Neutrophil (primary cell): ENCODE measurements at regions not wholly inside any gene's neighbourhood (a gene's known extent, or its start where the extent isn't known, plus 50 kb on each side); places are given as distances from the start of the nearest gene placed in this dataset.

ENCODE experiments used
- H3K27ac ChIP-seq: fragments of 200-600 bp; sonication (generic); 2 replicates; pipeline ENCODE4 v1.5.1; 2016; ENCODE audit warnings: mild to moderate bottlenecking, moderate library complexity
- H3K27me3 ChIP-seq: fragments of 200-600 bp; sonication (generic); 2 replicates; pipeline ENCODE4 v1.6.0; 2016; ENCODE audit warnings: mild to moderate bottlenecking
- H3K36me3 ChIP-seq: fragments of 200-600 bp; sonication (generic); 2 replicates; pipeline ENCODE4 v1.5.1; 2017
- H3K4me1 ChIP-seq, 2 experiments: fragments of 200-600 bp in 1 of 2; sonication (generic) in 1 of 2; 1 replicate in 1 of 2; 2 replicates in 1 of 2; pipeline versions ENCODE4 v1.5.1 to v1.6.1; 2013 to 2016; ENCODE audit warnings: low read depth in 1 of 2, low read length in 1 of 2, mild to moderate bottlenecking in 1 of 2, moderate library complexity in 1 of 2; ENCODE audit not compliant: control insufficient read depth in 1 of 2, insufficient read depth in 1 of 2
- H3K4me3 ChIP-seq, 2 experiments: fragments of 200-600 bp in 1 of 2; sonication (generic) in 1 of 2; 1 replicate in 1 of 2; 2 replicates in 1 of 2; pipeline ENCODE4 v1.5.1; 2013 to 2016; ENCODE audit warnings: low read depth in 1 of 2, low read length in 1 of 2, mild to moderate bottlenecking in 1 of 2, moderate library complexity in 1 of 2
- H3K9me3 ChIP-seq: fragments of 200-600 bp; sonication (generic); 2 replicates; pipeline ENCODE4 v1.5.1; 2016
- CTCF ChIP-seq: fragments of 200-600 bp; sonication (generic); IDR thresholded peaks from 2 replicates; pipeline ENCODE4 v1.5.1; 2016; ENCODE audit warnings: antibody characterized with exemption

DNA sequence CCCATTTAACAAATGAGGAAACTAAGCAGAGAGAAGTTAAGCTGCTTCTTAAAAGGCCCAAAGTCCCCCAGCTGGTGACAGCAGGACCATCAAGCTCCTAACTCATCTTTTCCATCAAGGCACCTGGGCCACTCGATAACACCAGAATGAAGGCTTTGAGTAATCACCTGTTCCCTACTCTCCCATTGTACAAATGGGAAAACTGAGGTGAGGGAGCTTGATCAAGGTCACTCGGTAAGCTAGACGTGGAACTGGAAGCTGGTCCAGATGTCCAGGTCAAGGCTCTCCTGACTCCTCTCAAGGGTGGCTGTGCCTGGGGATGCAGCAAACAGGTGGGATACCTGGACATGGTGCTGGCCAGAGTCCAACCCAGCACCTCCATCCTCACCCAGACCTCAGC is 90.6 kb upstream of the SHB start:
- peaks cover 7% of the 10 kb centered on the region for H3K27me3 ChIP-seq
- no peak for TF ChIP-seq CTCF
- no peaks in the 10 kb centered on the region for H3K9me3 ChIP-seq
- no peaks in the 10 kb centered on the region for H3K36me3 ChIP-seq
- no peak overlapping the region for H3K27ac ChIP-seq
- H3K4me3 ChIP-seq: no peak overlapping the region
- H3K4me1 ChIP-seq: no peaks in the 10 kb centered on the region

- Histone ChIP-seq H3K4me3 (no peak overlapping the region), H3K9me3 (no peaks in the 10 kb centered on the region), H3K36me3 (no peaks in the 10 kb centered on the region), H3K27me3 (no peaks in the 10 kb centered on the region), H3K27ac (no peak overlapping the region), H3K4me1 (no peaks in the 10 kb centered on the region)
- TF ChIP-seq CTCF: no peak
Measured at GRCh38 chr9:38158628-38159027, 89.6 kb upstream of the SHB start.

- no peak for TF ChIP-seq CTCF
- no peak overlapping the region for H3K4me3 ChIP-seq
- no peaks in the 10 kb centered on the region for H3K4me1 ChIP-seq
- H3K27me3 ChIP-seq: no peaks in the 10 kb centered on the region
- H3K9me3 ChIP-seq: no peaks in the 10 kb centered on the region
- H3K36me3 ChIP-seq: no peaks in the 10 kb centered on the region
- no peak overlapping the region for H3K27ac ChIP-seq
Measured at GRCh38 chr9:38157711-38158110, 88.7 kb upstream of the SHB start.

DNA sequence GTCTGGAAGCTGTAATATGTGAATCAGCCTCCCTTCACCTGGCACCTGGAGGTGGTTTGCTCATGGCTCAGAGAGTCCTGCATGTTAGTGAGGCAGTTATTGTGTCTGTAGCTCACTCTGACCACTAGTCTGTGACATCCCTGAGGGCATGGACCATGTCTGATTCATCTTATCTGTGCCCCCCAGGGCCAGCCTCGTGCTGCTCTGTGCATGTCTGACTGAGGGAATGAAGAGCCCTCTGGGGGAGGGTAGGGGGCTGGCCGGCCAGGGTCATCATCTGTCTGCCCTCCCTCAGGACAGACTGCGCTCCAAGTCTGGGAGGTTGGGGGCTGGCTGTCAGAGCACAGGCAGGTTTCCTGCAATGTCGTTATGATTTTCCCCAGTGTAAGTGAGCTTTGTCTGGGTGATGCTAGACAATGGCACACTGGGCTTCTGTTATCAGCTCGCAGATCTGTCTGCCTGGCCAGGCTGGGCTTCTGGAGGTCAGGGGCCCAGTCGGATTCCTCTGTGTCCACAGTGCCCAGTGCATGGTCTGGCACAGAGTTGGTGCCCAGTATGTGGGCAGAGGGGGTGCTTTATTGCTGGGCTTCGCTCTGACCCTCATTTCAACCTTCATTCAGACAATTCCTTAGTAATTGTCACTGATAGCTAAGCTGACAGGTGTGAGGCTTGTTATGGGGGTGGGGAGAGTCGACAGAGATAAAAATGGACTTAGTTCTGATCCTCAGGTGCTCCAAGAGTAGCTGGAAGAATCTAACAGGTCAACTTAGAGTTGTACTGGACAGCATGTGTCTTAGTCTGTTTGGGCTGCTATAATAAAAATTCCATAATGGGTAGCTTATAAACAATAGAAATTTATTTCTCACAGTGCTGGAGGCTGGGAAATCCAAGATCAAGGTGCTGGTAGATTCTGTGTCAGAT is 85.7 kb upstream of the SHB start:
- H3K27ac ChIP-seq: no peak overlapping the region
- no peaks in the 10 kb centered on the region for H3K4me1 ChIP-seq
- H3K27me3 ChIP-seq: peaks cover 8% of the 10 kb centered on the region
- TF ChIP-seq CTCF: no peak
- H3K4me3 ChIP-seq: no peak overlapping the region
- no peaks in the 10 kb centered on the region for H3K36me3 ChIP-seq
- no peaks in the 10 kb centered on the region for H3K9me3 ChIP-seq

- no peak for TF ChIP-seq CTCF
- Histone ChIP-seq H3K27me3 (peaks cover 17% of the 10 kb centered on the region), H3K27ac (no peak overlapping the region), H3K9me3 (no peaks in the 10 kb centered on the region), H3K4me1 (no peaks in the 10 kb centered on the region), H3K36me3 (no peaks in the 10 kb centered on the region), H3K4me3 (no peak overlapping the region)
Measured at GRCh38 chr9:38153910-38154291, 84.9 kb upstream of the SHB start.
